ENCODE measurements at regions not wholly inside any gene's neighbourhood (a gene's known extent, or its start where the extent isn't known, plus 50 kb on each side); places are given as distances from the start of the nearest gene placed in this dataset.

DNA sequence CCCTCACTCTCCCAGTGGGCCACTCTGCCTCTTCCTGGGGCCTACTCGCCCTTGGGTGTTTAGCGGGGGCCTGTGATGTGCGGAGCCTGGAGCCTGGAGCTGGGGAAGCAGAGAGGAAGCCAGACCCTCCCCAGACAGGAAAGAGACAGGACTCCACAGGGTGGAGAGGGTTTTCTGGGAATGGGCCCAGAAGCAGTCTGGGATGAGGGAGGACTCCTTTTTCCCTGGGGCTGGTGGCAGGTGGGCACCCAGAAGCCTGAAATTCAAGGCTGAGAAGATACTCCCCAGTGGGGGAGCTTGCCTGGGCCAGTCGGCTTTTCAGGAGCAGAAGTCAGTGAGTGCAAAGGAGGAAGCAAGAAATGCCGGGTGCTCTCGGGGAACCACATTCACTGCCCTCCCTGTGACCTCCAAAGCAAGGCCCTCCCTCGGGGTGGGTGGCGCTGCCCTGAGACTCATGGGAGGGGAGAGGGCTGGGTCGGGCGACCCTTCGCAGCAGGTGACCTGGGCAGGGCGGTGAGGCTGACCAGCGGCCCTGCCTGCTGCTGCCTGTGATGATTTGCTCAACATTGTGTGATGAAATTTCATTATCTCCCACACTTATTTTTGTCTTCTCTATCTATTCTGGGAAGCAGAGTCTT, 1377.4 kb downstream of the BRD1 start:
- no peaks in the 10 kb centered on the region for H3F3A ChIP-seq (ENCODE audit: low read length, unreplicated experiment)
- no peaks in the 10 kb centered on the region for H3K4me1 ChIP-seq (ENCODE audit: insufficient read depth, low read length)
- no peak overlapping the region for H3K4me3 ChIP-seq (ENCODE audit: low read length)
- no peak overlapping the region for H3K27ac ChIP-seq (ENCODE audit: low read length)
- no peak for ATAC-seq
- no peaks in the 10 kb centered on the region for H4K20me1 ChIP-seq (ENCODE audit: low read length)
- TF ChIP-seq EZH2 (IDR thresholded peaks at IDR 0.05; ENCODE audit: low read length, unreplicated experiment): no peak
- POLR2A ChIA-PET (ENCODE audit: unreplicated experiment): no interaction called here
- intact Hi-C loops (cut with micrococcal nuclease): no loop called here
- no peaks in the 10 kb centered on the region for H3K9me2 ChIP-seq (replicated peaks; ENCODE audit: low read length)
- H2AFZ ChIP-seq (ENCODE audit: low read length): no peak overlapping the region
- no peaks in the 10 kb centered on the region for H3K9me3 ChIP-seq (ENCODE audit: low read length)
- H3K4me2 ChIP-seq (ENCODE audit: low read length): no peak overlapping the region
- H3K9ac ChIP-seq (ENCODE audit: low read length): no peak overlapping the region
- H3K36me3 ChIP-seq (ENCODE audit: low read depth, low read length): no peaks in the 10 kb centered on the region
- CTCF ChIA-PET: no interaction called here
- H3K79me2 ChIP-seq (ENCODE audit: low read length): no peaks in the 10 kb centered on the region
- DNase-seq: no peak
- BruUV-seq (replicated peaks): no TSS peak
- no peaks in the 10 kb centered on the region for H3K27me3 ChIP-seq (ENCODE audit: low read length)

DNA sequence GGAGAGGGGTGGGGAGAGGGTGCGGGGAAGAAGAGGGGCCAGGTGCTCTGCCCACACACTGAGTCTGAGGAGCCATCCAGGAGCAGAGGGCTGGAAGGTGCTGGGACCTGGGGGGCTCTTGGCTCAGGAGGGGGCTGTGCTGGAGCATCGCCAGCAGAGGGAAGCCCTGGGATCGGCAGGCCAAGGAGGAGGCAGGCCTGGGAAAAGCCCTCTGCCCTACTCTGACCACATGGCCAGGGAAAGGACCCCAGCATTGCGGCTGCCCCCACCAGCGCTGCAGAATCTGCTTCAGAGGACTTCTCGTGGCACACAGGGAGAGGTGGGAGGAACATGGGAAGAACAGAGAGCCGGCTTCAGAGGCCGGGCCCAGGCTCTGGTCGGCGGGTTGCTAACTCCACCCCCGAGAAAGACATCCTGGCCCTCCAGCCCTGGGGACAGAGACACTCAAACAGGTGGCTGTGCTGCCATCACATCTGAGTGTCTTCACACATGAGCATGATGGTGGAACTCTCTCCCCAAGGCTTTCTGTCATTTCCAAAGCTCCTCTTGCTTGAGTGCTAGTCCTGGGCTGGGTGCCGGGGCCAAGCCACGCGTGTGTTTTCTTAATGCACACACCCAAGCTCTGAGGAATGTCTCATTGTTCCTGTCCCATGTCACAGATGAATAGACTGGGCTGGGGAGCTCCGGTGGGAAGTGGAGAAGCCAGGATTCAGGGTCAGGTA, 1378.0 kb downstream of the BRD1 start:
- no peak for DNase-seq
- H3K36me3 ChIP-seq (ENCODE audit: low read depth, low read length): no peaks in the 10 kb centered on the region
- no peak overlapping the region for H2AFZ ChIP-seq (ENCODE audit: low read length)
- intact Hi-C loops (cut with micrococcal nuclease): no loop called here
- H3K79me2 ChIP-seq (ENCODE audit: low read length): no peaks in the 10 kb centered on the region
- no peaks in the 10 kb centered on the region for H3F3A ChIP-seq (ENCODE audit: low read length, unreplicated experiment)
- BruUV-seq (replicated peaks): no TSS peak
- ChIA-PET POLR2A (ENCODE audit: unreplicated experiment) (no interaction called here), CTCF (no interaction called here)
- no peak for ATAC-seq
- H3K9me2 ChIP-seq (replicated peaks; ENCODE audit: low read length): no peaks in the 10 kb centered on the region
- no peak overlapping the region for H3K4me2 ChIP-seq (ENCODE audit: low read length)
- H4K20me1 ChIP-seq (ENCODE audit: low read length): no peaks in the 10 kb centered on the region
- TF ChIP-seq CTCF (conservative IDR thresholded peaks at IDR 0.05; ENCODE audit: low read depth, low read length): no peak
- no peak for TF ChIP-seq EZH2 (IDR thresholded peaks at IDR 0.05; ENCODE audit: low read length, unreplicated experiment)
- no peak for TF ChIP-seq EZH2phosphoT487 (IDR thresholded peaks at IDR 0.05; ENCODE audit: borderline replicate concordance, low read length)
- H3K9ac ChIP-seq (ENCODE audit: low read length): no peak overlapping the region
- H3K27me3 ChIP-seq (ENCODE audit: low read length): no peaks in the 10 kb centered on the region
- no peak overlapping the region for H3K27ac ChIP-seq (ENCODE audit: low read length)
- H3K4me3 ChIP-seq (ENCODE audit: low read length): no peak overlapping the region
- H3K4me1 ChIP-seq (ENCODE audit: insufficient read depth, low read length): no peaks in the 10 kb centered on the region
- H3K9me3 ChIP-seq (ENCODE audit: low read length): no peaks in the 10 kb centered on the region

GRCh38 chr22:48448821-48449220, 1378.9 kb downstream of the BRD1 start:
- Histone ChIP-seq H2AFZ (ENCODE audit: low read length) (no peak overlapping the region), H4K20me1 (ENCODE audit: low read length) (no peaks in the 10 kb centered on the region), H3K27me3 (ENCODE audit: low read length) (no peaks in the 10 kb centered on the region), H3K27ac (ENCODE audit: low read length) (no peak overlapping the region), H3K36me3 (ENCODE audit: low read depth, low read length) (no peaks in the 10 kb centered on the region), H3K9me2 (replicated peaks; ENCODE audit: low read length) (no peaks in the 10 kb centered on the region), H3K9ac (ENCODE audit: low read length) (no peak overlapping the region), H3F3A (ENCODE audit: low read length, unreplicated experiment) (no peaks in the 10 kb centered on the region), H3K4me3 (ENCODE audit: low read length) (no peak overlapping the region), H3K4me2 (ENCODE audit: low read length) (no peak overlapping the region), H3K79me2 (ENCODE audit: low read length) (no peaks in the 10 kb centered on the region), H3K4me1 (ENCODE audit: insufficient read depth, low read length) (no peaks in the 10 kb centered on the region), H3K9me3 (ENCODE audit: low read length) (no peaks in the 10 kb centered on the region)
- CTCF ChIA-PET: no interaction called here
- DNase-seq: no peak
- POLR2A ChIA-PET (ENCODE audit: unreplicated experiment): no interaction called here
- intact Hi-C loops (cut with micrococcal nuclease): no loop called here
- no peak for TF ChIP-seq EZH2 (IDR thresholded peaks at IDR 0.05; ENCODE audit: low read length, unreplicated experiment)
- no peak for ATAC-seq
- no TSS peak for BruUV-seq (replicated peaks)

Data from PC-3 (cell line).